Stimulated activated CD4-positive, alpha-beta T cell treated with anti-CD3 and anti-CD28 coated beads, Interleukin-15, amount 100 ng/mL, for 48 hours (primary cell): ENCODE measurements at regions not wholly inside any gene's neighbourhood (a gene's known extent, or its start where the extent isn't known, plus 50 kb on each side); places are given as distances from the start of the nearest gene placed in this dataset.

ENCODE experiments used
- DNase-seq, 2 donors: peaks; one replicate each; pipeline ENCODE4 v3.0.0-alpha.2; 2020; ENCODE audit warnings: low read depth in 2 of 2

- no peak for DNase-seq
These were observed 363.2 kb upstream of the MARCKS start for GRCh38 chr6:113493991-113494390.

GRCh38 chr6:113495521-113495920 is 361.6 kb upstream of the MARCKS start:
- DNase-seq: no peak

- no peak for DNase-seq
These were observed 361.0 kb upstream of the MARCKS start for GRCh38 chr6:113496166-113496565.

GRCh38 chr6:113500221-113500620 is 356.9 kb upstream of the MARCKS start:
- DNase-seq: no peak

- DNase-seq: no peak
These were observed 352.0 kb upstream of the MARCKS start for GRCh38 chr6:113505084-113505699.

- no peak for DNase-seq
These were observed 348.9 kb upstream of the MARCKS start for GRCh38 chr6:113508249-113508648.

- no peak for DNase-seq
These were observed 346.0 kb upstream of the MARCKS start for GRCh38 chr6:113511100-113511499.

- no peak for DNase-seq
These were observed 344.6 kb upstream of the MARCKS start for GRCh38 chr6:113512576-113512975.

- DNase-seq: no peak
These were observed 344.1 kb upstream of the MARCKS start for GRCh38 chr6:113513086-113513485.

GRCh38 chr6:113522376-113522775 is 334.8 kb upstream of the MARCKS start:
- no peak for DNase-seq

- no peak for DNase-seq
These were observed 332.3 kb upstream of the MARCKS start for GRCh38 chr6:113524826-113525225.

GRCh38 chr6:113526553-113526952 is 330.6 kb upstream of the MARCKS start:
- DNase-seq: no peak

- DNase-seq: no peak
These were observed 330.1 kb upstream of the MARCKS start for GRCh38 chr6:113526995-113527394.

- no peak for DNase-seq
These were observed 329.0 kb upstream of the MARCKS start for GRCh38 chr6:113528111-113528510.

GRCh38 chr6:113529196-113529595 is 327.9 kb upstream of the MARCKS start:
- no peak for DNase-seq

- no peak for DNase-seq
These were observed 327.3 kb upstream of the MARCKS start for GRCh38 chr6:113529879-113530278.

- no peak for DNase-seq
These were observed 326.4 kb upstream of the MARCKS start for GRCh38 chr6:113530769-113531168.

GRCh38 chr6:113539202-113539601 is 317.9 kb upstream of the MARCKS start:
- no peak for DNase-seq

- no peak for DNase-seq
These were observed 317.5 kb upstream of the MARCKS start for GRCh38 chr6:113539623-113540022.

- no peak for DNase-seq
These were observed 316.7 kb upstream of the MARCKS start for GRCh38 chr6:113540466-113540865.

- no peak for DNase-seq
These were observed 306.0 kb upstream of the MARCKS start for GRCh38 chr6:113551168-113551567.

GRCh38 chr6:113556775-113557174 is 300.4 kb upstream of the MARCKS start:
- no peak for DNase-seq

GRCh38 chr6:113558431-113558830 is 298.7 kb upstream of the MARCKS start:
- no peak for DNase-seq

- no peak for DNase-seq
These were observed 298.2 kb upstream of the MARCKS start for GRCh38 chr6:113558966-113559365.
